GM19438 (cell line): ENCODE measurements at regions not wholly inside any gene's neighbourhood (a gene's known extent, or its start where the extent isn't known, plus 50 kb on each side); places are given as distances from the start of the nearest gene placed in this dataset.

Source experiments
- ATAC-seq: cut with Tn5 transposase; IDR thresholded peaks from one replicate; pipeline ENCODE4 v1.9.1; 2021; ENCODE audit warnings: low read depth; ENCODE audit not compliant: unreplicated experiment

- no peak for ATAC-seq
Measured at GRCh38 chr16:80028581-80029380, 428.2 kb upstream of the MAF start.

- ATAC-seq, result peak; percentile 73
Measured at GRCh38 chr16:80027007-80027965, 426.7 kb upstream of the MAF start.

- ATAC-seq, result no peak
Measured at GRCh38 chr16:80025236-80025635, 424.7 kb upstream of the MAF start.

- no peak for ATAC-seq
Measured at GRCh38 chr16:80024443-80024842, 423.9 kb upstream of the MAF start.

- no peak for ATAC-seq
Measured at GRCh38 chr16:80023865-80024264, 423.3 kb upstream of the MAF start.

GRCh38 chr16:80019395-80019794 lies 418.9 kb upstream of the MAF start:
- no peak for ATAC-seq

- ATAC-seq, result no peak
Measured at GRCh38 chr16:80018466-80018865, 417.9 kb upstream of the MAF start.

GRCh38 chr16:80016731-80017326 lies 416.3 kb upstream of the MAF start:
- ATAC-seq, result no peak

- ATAC-seq, result no peak
Measured at GRCh38 chr16:80015566-80015965, 415.0 kb upstream of the MAF start.

GRCh38 chr16:80014241-80014939 lies 413.9 kb upstream of the MAF start:
- ATAC-seq, result no peak

GRCh38 chr16:80012586-80012985 lies 412.0 kb upstream of the MAF start:
- ATAC-seq, result no peak

GRCh38 chr16:80009971-80010659 lies 409.6 kb upstream of the MAF start:
- ATAC-seq, result no peak

GRCh38 chr16:80008857-80009256 lies 408.3 kb upstream of the MAF start:
- ATAC-seq, result no peak

- ATAC-seq, result no peak
Measured at GRCh38 chr16:80007231-80007630, 406.7 kb upstream of the MAF start.

GRCh38 chr16:80006241-80007215 lies 406.0 kb upstream of the MAF start:
- ATAC-seq, result no peak

GRCh38 chr16:80004113-80004512 lies 403.6 kb upstream of the MAF start:
- ATAC-seq, result no peak

GRCh38 chr16:80002261-80002660 lies 401.7 kb upstream of the MAF start:
- no peak for ATAC-seq

- no peak for ATAC-seq
Measured at GRCh38 chr16:79998143-79998542, 397.6 kb upstream of the MAF start.

GRCh38 chr16:79997257-79997656 lies 396.7 kb upstream of the MAF start:
- ATAC-seq, result no peak
